ENCODE measurements at regions not wholly inside any gene's neighbourhood (a gene's known extent, or its start where the extent isn't known, plus 50 kb on each side); places are given as distances from the start of the nearest gene placed in this dataset.

DNA sequence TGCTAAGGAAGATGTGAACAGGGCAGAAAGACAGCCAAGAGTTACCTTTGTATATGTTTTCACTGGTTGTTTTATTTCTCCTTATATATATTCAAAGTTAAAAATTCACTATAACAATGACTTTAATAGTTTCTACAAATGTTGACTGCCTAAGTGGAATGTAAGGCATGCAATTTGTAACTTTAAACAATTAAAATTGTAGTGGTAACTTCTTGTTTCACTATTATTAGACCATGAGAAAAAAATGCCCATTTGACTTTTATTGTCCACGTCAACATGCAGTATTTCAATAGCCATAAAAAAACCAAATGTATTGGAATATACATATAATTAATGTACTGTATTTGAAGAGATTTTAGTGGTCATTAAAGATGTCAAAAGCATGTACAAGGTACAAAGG lies 340.7 kb upstream of the CBLB start:
- Histone ChIP-seq H3K27me3 (no peaks in the 10 kb centered on the region), H3K4me1 (no peaks in the 10 kb centered on the region), H3K4me3 (replicated peaks in 1 of 3) (no peak overlapping the region), H3K36me3 (no peaks in the 10 kb centered on the region), H3K9me3 (no peaks in the 10 kb centered on the region), H3K27ac (no peak overlapping the region)
- no peak for DNase-seq
- intact Hi-C loops (cut with DNase I): no loop called here
- TF ChIP-seq, protein P1, sequence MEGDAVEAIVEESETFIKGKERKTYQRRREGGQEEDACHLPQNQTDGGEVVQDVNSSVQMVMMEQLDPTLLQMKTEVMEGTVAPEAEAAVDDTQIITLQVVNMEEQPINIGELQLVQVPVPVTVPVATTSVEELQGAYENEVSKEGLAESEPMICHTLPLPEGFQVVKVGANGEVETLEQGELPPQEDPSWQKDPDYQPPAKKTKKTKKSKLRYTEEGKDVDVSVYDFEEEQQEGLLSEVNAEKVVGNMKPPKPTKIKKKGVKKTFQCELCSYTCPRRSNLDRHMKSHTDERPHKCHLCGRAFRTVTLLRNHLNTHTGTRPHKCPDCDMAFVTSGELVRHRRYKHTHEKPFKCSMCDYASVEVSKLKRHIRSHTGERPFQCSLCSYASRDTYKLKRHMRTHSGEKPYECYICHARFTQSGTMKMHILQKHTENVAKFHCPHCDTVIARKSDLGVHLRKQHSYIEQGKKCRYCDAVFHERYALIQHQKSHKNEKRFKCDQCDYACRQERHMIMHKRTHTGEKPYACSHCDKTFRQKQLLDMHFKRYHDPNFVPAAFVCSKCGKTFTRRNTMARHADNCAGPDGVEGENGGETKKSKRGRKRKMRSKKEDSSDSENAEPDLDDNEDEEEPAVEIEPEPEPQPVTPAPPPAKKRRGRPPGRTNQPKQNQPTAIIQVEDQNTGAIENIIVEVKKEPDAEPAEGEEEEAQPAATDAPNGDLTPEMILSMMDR (IDR thresholded peaks at IDR 0.05): no peak
- TF ChIP-seq POLR2A (IDR thresholded peaks at IDR 0.05): no peak
- 38 to 90% methylated on average over 1 of the region's 1 CpG for WGBS, 2 donors

DNA sequence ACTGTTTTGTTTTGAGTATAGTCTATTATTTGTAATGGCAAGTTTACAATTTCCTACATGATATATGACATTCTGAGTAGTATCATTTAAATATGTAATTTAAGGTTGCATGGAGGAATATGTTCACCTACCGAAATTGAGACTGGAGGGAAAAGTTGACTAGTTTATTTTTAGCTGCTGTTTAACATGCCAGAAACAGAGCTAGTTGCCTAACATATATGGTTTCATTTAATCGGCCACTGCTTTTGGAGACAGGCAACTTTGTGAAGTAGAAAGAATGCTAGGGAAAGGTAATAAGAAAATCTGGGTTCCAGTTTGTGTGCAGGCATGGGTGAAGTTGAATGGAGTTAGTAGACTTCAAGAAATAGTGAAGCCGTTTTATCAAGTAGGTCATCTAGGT lies 342.1 kb upstream of the CBLB start:
- H3K9me3 ChIP-seq: no peaks in the 10 kb centered on the region
- no peak for DNase-seq
- H3K36me3 ChIP-seq: no peaks in the 10 kb centered on the region
- intact Hi-C loops (cut with DNase I): no loop called here
- no peak overlapping the region for H3K27ac ChIP-seq
- H3K4me1 ChIP-seq: no peaks in the 10 kb centered on the region
- no peaks in the 10 kb centered on the region for H3K27me3 ChIP-seq
- TF ChIP-seq, protein P1 (IDR thresholded peaks at IDR 0.05): no peak
- TF ChIP-seq POLR2A (IDR thresholded peaks at IDR 0.05): no peak
- 78 to 88% methylated on average over 3 of the region's 3 CpGs for WGBS, 2 donors
- no peak overlapping the region for H3K4me3 ChIP-seq (replicated peaks in 1 of 3)

DNA sequence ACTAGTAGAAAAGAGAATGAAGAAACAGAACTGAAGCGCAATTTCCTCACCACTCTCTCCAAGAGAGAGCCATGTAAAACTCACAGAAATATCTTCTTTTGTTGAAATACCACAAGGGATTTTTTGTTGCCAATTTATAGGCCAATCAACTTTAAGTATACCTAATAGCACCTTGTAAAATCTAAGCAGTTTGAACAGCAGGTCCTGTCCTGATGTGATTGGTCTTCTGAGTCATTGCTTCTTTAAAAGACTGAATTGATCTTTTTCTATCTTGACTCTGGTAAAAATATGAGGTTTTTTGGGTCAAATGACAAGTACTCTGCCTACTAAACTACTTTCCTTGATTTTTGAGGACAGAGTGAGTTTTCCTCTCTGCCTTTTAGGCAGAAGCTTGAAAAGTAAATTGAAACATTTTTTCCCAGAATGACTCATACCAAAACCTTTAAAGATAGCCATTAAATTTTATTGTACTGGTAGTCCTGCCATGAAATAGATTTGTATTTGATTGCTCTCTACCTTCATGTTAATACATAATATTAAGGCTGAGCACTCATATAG lies 343.9 kb upstream of the CBLB start:
- Histone ChIP-seq H3K36me3 (no peaks in the 10 kb centered on the region), H3K27me3 (no peaks in the 10 kb centered on the region), H3K27ac (no peak overlapping the region), H3K9me3 (no peaks in the 10 kb centered on the region), H3K4me3 (replicated peaks in 1 of 3) (no peak overlapping the region), H3K4me1 (no peaks in the 10 kb centered on the region)
- TF ChIP-seq, protein P1 (IDR thresholded peaks at IDR 0.05): no peak
- no peak for TF ChIP-seq POLR2A (IDR thresholded peaks at IDR 0.05)
- WGBS, 2 donors: 94 to 95% methylated on average over 1 of the region's 1 CpG
- no peak for DNase-seq
- intact Hi-C loops (cut with DNase I): no loop called here

DNA sequence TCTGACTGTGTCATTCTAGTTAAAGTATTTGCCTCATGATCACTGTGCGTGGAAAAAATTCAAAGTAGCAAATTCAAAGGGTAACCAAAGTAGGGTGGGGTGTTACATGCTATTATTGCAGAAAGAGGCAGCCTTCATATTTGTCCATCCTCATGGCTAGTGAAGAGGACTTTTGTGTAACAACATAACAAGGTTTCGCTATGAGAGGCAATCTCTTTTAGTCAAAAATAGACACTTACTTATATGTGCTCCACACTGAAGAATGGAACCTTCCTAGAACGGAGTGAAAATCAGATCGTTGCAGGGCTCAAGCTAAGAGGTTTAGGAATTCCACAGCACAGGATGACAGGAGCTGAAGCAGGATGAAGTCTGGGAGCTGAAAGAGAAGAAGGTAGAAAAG lies 345.1 kb upstream of the CBLB start:
- H3K27me3 ChIP-seq: no peaks in the 10 kb centered on the region
- H3K27ac ChIP-seq: no peak overlapping the region
- no peaks in the 10 kb centered on the region for H3K4me1 ChIP-seq
- H3K4me3 ChIP-seq (replicated peaks in 1 of 3): no peak overlapping the region
- no peak for DNase-seq
- 79 to 80% methylated on average over 4 of the region's 4 CpGs for WGBS, 2 donors
- intact Hi-C loops (cut with DNase I): no loop called here
- no peaks in the 10 kb centered on the region for H3K36me3 ChIP-seq
- TF ChIP-seq, protein P1 (IDR thresholded peaks at IDR 0.05): no peak
- no peak for TF ChIP-seq POLR2A (IDR thresholded peaks at IDR 0.05)
- no peaks in the 10 kb centered on the region for H3K9me3 ChIP-seq

DNA sequence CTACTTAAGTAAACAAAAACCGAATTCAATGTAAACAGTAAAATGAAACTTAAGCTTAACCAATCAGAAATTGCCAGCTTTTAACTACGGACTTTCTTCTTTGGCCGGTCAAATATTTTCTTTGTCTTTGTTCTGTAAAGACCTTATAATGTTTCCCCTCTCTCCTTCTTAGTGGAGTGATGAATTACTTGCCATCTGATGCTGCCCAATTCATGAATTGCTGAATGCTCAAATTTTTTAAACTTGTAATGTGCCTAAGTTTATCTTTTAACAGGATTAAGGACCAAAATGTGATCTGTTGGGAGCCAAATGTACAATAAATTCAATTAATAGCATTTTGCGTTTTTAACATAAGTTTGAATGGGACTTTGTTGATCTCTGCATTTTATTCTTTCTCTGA lies 345.8 kb upstream of the CBLB start:
- H3K4me3 ChIP-seq (replicated peaks in 1 of 3): no peak overlapping the region
- WGBS, 2 donors: 75 to 80% methylated on average over 4 of the region's 4 CpGs
- no peaks in the 10 kb centered on the region for H3K27me3 ChIP-seq
- TF ChIP-seq, protein P1 (IDR thresholded peaks at IDR 0.05): no peak
- no peak for TF ChIP-seq POLR2A (IDR thresholded peaks at IDR 0.05)
- DNase-seq: no peak
- no peaks in the 10 kb centered on the region for H3K9me3 ChIP-seq
- H3K36me3 ChIP-seq: no peaks in the 10 kb centered on the region
- no peaks in the 10 kb centered on the region for H3K4me1 ChIP-seq
- intact Hi-C loops (cut with DNase I): no loop called here
- H3K27ac ChIP-seq: no peak overlapping the region
